WTC11 (cell line): ENCODE measurements at regions not wholly inside any gene's neighbourhood (a gene's known extent, or its start where the extent isn't known, plus 50 kb on each side); places are given as distances from the start of the nearest gene placed in this dataset.

Source experiments
- ATAC-seq: fragments of 200-7000 bp; cut with Tn5 transposase; 2 replicates; pipeline ENCODE4 v1.10.0; 2021; ENCODE audit warnings: mild to moderate bottlenecking, moderate library complexity
- CTCF ChIA-PET: fragments of 300-600 bp; sonication (Branson Sonifier 250); formaldehyde crosslinking; loops from one replicate; lab custom pipeline; 2021; ENCODE audit warnings: antibody characterized with exemption; lab: Charles Lee
- POLR2A ChIA-PET: fragments of 350-600 bp; sonication (Branson Sonifier 250); formaldehyde crosslinking; loops from one replicate; lab custom pipeline; 2021; ENCODE audit warnings: antibody characterized with exemption; lab: Charles Lee
- DNase-seq: peaks from one replicate; pipeline ENCODE4 v3.0.0; 2021; ENCODE audit warnings: low spot score
- H3K27ac Mint-ChIP-seq: 2 replicates; pipeline ENCODE4 v1.8.0; 2021; ENCODE audit warnings: mixed read lengths
- H3K27me3 Mint-ChIP-seq: 2 replicates; pipeline ENCODE4 v1.8.0; 2021; ENCODE audit warnings: low read depth, mild to moderate bottlenecking, moderate library complexity, mixed read lengths
- H3K36me3 Mint-ChIP-seq: 2 replicates; pipeline ENCODE4 v1.8.0; 2021; ENCODE audit warnings: mixed read lengths
- H3K4me1 Mint-ChIP-seq: 2 replicates; pipeline ENCODE4 v1.8.0; 2022; ENCODE audit warnings: mixed read lengths
- H3K4me3 Mint-ChIP-seq: 2 replicates; pipeline ENCODE4 v1.8.0; 2021; ENCODE audit warnings: mild to moderate bottlenecking, moderate library complexity, mixed read lengths
- H3K9me3 Mint-ChIP-seq: 2 replicates; pipeline ENCODE4 v1.8.0; 2021; ENCODE audit warnings: mixed read lengths
- CREB1 ChIP-seq: sonication (generic); formaldehyde crosslinking; IDR thresholded peaks from 2 replicates; pipeline ENCODE4 v1.8.0; 2023; ENCODE audit warnings: mild to moderate bottlenecking, missing genetic modification reagents
- CREM ChIP-seq: sonication (generic); formaldehyde crosslinking; IDR thresholded peaks from 2 replicates; pipeline ENCODE4 v1.8.1; 2022; ENCODE audit warnings: mild to moderate bottlenecking, missing genetic modification reagents, moderate library complexity
- E2F1 ChIP-seq: sonication (generic); formaldehyde crosslinking; IDR thresholded peaks from 2 replicates; pipeline ENCODE4 v1.8.0; 2022; ENCODE audit warnings: mild to moderate bottlenecking, missing genetic modification reagents
- E2F4 ChIP-seq: sonication (generic); formaldehyde crosslinking; IDR thresholded peaks from 2 replicates; pipeline ENCODE4 v1.8.1; 2022; ENCODE audit warnings: low read depth, mild to moderate bottlenecking, moderate library complexity, missing genetic modification reagents, borderline replicate concordance
- ELF4 ChIP-seq: sonication (generic); formaldehyde crosslinking; IDR thresholded peaks from 2 replicates; pipeline ENCODE4 v1.8.1; 2022; ENCODE audit warnings: low read depth, mild to moderate bottlenecking, moderate library complexity, missing genetic modification reagents
- GRHL2 ChIP-seq: fragments of 250-450 bp; sonication (Bioruptor Pico); IDR thresholded peaks from 2 replicates; pipeline ENCODE4 v1.8.0; 2022; ENCODE audit warnings: mild to moderate bottlenecking, moderate library complexity; ENCODE audit not compliant: insufficient replicate concordance, severe bottlenecking
- HMGXB4 ChIP-seq: sonication (generic); formaldehyde crosslinking; IDR thresholded peaks from 2 replicates; pipeline ENCODE4 v1.8.1; 2023; ENCODE audit warnings: mild to moderate bottlenecking, moderate library complexity, missing genetic modification reagents
- NFE2L1 ChIP-seq: sonication (generic); formaldehyde crosslinking; IDR thresholded peaks from 2 replicates; pipeline ENCODE4 v1.8.1; 2023; ENCODE audit warnings: missing genetic modification reagents
- NR1H2 ChIP-seq: sonication (generic); formaldehyde crosslinking; IDR thresholded peaks from 2 replicates; pipeline ENCODE4 v1.9.0; 2021; ENCODE audit warnings: mild to moderate bottlenecking, moderate library complexity, missing genetic modification reagents
- RORB ChIP-seq: fragments of 250-450 bp; sonication (Bioruptor Pico); IDR thresholded peaks from 2 replicates; pipeline ENCODE4 v1.9.0; 2021; ENCODE audit warnings: mild to moderate bottlenecking
- TCF7 ChIP-seq: sonication (generic); formaldehyde crosslinking; IDR thresholded peaks from 2 replicates; pipeline ENCODE4 v1.8.0; 2022; ENCODE audit warnings: mild to moderate bottlenecking, low read depth, missing genetic modification reagents, moderate library complexity
- TEAD1 ChIP-seq: sonication (generic); formaldehyde crosslinking; IDR thresholded peaks from 2 replicates; pipeline ENCODE4 v1.8.0; 2022; ENCODE audit warnings: mild to moderate bottlenecking, missing genetic modification reagents
- TEAD4 ChIP-seq: sonication (generic); formaldehyde crosslinking; IDR thresholded peaks from 2 replicates; pipeline ENCODE4 v1.8.0; 2022; ENCODE audit warnings: mild to moderate bottlenecking, missing genetic modification reagents
- ZNF121 ChIP-seq: sonication (generic); formaldehyde crosslinking; IDR thresholded peaks from 2 replicates; pipeline ENCODE4 v1.8.0; 2023; ENCODE audit warnings: missing genetic modification reagents
- ZNF219 ChIP-seq: sonication (generic); formaldehyde crosslinking; IDR thresholded peaks from 2 replicates; pipeline ENCODE4 v1.8.0; 2023; ENCODE audit warnings: missing genetic modification reagents, mild to moderate bottlenecking, borderline replicate concordance
- ZNF416 ChIP-seq: fragments of 250-450 bp; sonication (Bioruptor Pico); IDR thresholded peaks from 2 replicates; pipeline ENCODE4 v1.9.0; 2021; ENCODE audit warnings: mild to moderate bottlenecking, inconsistent platforms
- ZNF532 ChIP-seq: fragments of 250-450 bp; sonication (Bioruptor Pico); IDR thresholded peaks from 2 replicates; pipeline ENCODE4 v1.9.0; 2021; ENCODE audit warnings: mild to moderate bottlenecking, borderline replicate concordance
- ZSCAN18 ChIP-seq: fragments of 250-450 bp; sonication (Bioruptor Pico); IDR thresholded peaks from 2 replicates; pipeline ENCODE4 v2.1.2; 2022; ENCODE audit warnings: mild to moderate bottlenecking, moderate library complexity
- TF ChIP-seq, protein P1 (sequence below): sonication (generic); formaldehyde crosslinking; IDR thresholded peaks from 2 replicates; pipeline ENCODE4 v1.8.1; 2023; ENCODE audit warnings: mild to moderate bottlenecking, missing genetic modification reagents
- TF ChIP-seq, protein P2 (sequence below): sonication (generic); formaldehyde crosslinking; IDR thresholded peaks from 2 replicates; pipeline ENCODE4 v1.8.0; 2023; ENCODE audit warnings: mild to moderate bottlenecking, missing genetic modification reagents

GRCh38 chr4:125010796-125011503, 298.4 kb upstream of the ANKRD50 start:
- CTCF ChIA-PET, result interaction anchor here (1.0 to 1.2 kb wide), 2 partner anchors 10 to 272 kb away, joined by 3 read pairs; no protein-coding TSS in a partner anchor
- peak; percentile 98 for ATAC-seq
- Mint-ChIP-seq H3K36me3 (peaks cover 25% of the 10 kb centered on the region), H3K27ac (peak overlapping the region; percentile 78), H3K4me1 (peaks cover 13% of the 10 kb centered on the region), H3K9me3 (peaks cover 36% of the 10 kb centered on the region), H3K4me3 (no peak overlapping the region), H3K27me3 (no peaks in the 10 kb centered on the region)
- DNase-seq, result peak; percentile 23
- no peak for TF ChIP-seq ZNF416
- TF ChIP-seq ZNF121, result no peak
- TF ChIP-seq TEAD1 (CRISPR knock-in tag), result no peak
- TF ChIP-seq CREB1 (CRISPR knock-in tag), result no peak
- no peak for TF ChIP-seq E2F1 (CRISPR knock-in tag)
- no peak for TF ChIP-seq RORB (CRISPR knock-in tag)
- no peak for TF ChIP-seq ZSCAN18 (CRISPR knock-in tag)
- no peak for TF ChIP-seq TEAD4 (CRISPR knock-in tag)
- TF ChIP-seq ZNF532 (CRISPR knock-in tag), result no peak
- no peak for TF ChIP-seq GRHL2 (CRISPR knock-in tag)
- TF ChIP-seq NFE2L1, result no peak
- TF ChIP-seq HMGXB4 (CRISPR knock-in tag), result no peak
- TF ChIP-seq, protein P1, sequence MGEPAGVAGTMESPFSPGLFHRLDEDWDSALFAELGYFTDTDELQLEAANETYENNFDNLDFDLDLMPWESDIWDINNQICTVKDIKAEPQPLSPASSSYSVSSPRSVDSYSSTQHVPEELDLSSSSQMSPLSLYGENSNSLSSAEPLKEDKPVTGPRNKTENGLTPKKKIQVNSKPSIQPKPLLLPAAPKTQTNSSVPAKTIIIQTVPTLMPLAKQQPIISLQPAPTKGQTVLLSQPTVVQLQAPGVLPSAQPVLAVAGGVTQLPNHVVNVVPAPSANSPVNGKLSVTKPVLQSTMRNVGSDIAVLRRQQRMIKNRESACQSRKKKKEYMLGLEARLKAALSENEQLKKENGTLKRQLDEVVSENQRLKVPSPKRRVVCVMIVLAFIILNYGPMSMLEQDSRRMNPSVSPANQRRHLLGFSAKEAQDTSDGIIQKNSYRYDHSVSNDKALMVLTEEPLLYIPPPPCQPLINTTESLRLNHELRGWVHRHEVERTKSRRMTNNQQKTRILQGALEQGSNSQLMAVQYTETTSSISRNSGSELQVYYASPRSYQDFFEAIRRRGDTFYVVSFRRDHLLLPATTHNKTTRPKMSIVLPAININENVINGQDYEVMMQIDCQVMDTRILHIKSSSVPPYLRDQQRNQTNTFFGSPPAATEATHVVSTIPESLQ (CRISPR knock-in tag), result no peak
- no peak for TF ChIP-seq NR1H2 (CRISPR knock-in tag)
- no peak for TF ChIP-seq TCF7 (CRISPR knock-in tag)
- TF ChIP-seq CREM, result no peak
- TF ChIP-seq, protein P2, sequence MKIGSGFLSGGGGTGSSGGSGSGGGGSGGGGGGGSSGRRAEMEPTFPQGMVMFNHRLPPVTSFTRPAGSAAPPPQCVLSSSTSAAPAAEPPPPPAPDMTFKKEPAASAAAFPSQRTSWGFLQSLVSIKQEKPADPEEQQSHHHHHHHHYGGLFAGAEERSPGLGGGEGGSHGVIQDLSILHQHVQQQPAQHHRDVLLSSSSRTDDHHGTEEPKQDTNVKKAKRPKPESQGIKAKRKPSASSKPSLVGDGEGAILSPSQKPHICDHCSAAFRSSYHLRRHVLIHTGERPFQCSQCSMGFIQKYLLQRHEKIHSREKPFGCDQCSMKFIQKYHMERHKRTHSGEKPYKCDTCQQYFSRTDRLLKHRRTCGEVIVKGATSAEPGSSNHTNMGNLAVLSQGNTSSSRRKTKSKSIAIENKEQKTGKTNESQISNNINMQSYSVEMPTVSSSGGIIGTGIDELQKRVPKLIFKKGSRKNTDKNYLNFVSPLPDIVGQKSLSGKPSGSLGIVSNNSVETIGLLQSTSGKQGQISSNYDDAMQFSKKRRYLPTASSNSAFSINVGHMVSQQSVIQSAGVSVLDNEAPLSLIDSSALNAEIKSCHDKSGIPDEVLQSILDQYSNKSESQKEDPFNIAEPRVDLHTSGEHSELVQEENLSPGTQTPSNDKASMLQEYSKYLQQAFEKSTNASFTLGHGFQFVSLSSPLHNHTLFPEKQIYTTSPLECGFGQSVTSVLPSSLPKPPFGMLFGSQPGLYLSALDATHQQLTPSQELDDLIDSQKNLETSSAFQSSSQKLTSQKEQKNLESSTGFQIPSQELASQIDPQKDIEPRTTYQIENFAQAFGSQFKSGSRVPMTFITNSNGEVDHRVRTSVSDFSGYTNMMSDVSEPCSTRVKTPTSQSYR (CRISPR knock-in tag), result no peak
- TF ChIP-seq E2F4 (CRISPR knock-in tag), result no peak
- TF ChIP-seq ELF4 (CRISPR knock-in tag), result no peak
- no peak for TF ChIP-seq ZNF219 (CRISPR knock-in tag)
- POLR2A ChIA-PET, result no interaction called here
